PC-9 (cell line): ENCODE measurements at regions not wholly inside any gene's neighbourhood (a gene's known extent, or its start where the extent isn't known, plus 50 kb on each side); places are given as distances from the start of the nearest gene placed in this dataset.

ENCODE experiments used
- CTCF ChIP-seq: fragments of 200-600 bp; sonication (generic); conservative IDR thresholded peaks from 2 replicates; pipeline ENCODE4 v1.6.1; 2017; ENCODE audit warnings: mixed run types, antibody characterized with exemption, mild to moderate bottlenecking, moderate library complexity
- EZH2 ChIP-seq: fragments of 200-600 bp; sonication (generic); IDR thresholded peaks from 2 replicates; pipeline ENCODE4 v1.8.0; 2017; ENCODE audit warnings: antibody characterized with exemption, low read depth

GRCh38 chr5:2172471-2172870 is 289.7 kb upstream of the IRX4 start:
- no peak for TF ChIP-seq CTCF
- TF ChIP-seq EZH2: no peak
